ENCODE measurements at regions not wholly inside any gene's neighbourhood (a gene's known extent, or its start where the extent isn't known, plus 50 kb on each side); places are given as distances from the start of the nearest gene placed in this dataset.

DNA sequence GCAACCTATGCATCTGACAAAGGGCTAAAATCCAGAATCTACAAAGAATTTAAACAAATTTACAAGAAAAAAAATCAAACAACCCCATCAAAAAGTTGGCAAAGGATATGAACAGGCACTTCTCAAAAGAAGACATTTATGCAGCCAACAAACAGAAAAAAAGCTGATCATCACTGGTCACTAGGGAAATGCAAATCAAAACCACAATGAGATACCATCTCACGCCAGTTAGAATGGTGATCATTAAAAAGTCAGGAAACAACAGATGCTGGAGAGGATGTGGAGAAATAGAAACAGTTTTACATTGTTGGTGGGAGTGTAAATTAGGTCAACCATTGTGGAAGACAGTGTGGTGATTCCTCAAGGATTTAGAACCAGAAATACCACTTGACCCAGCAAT, 229.6 kb upstream of the KITLG start:
- peak; percentile 8 to 14 for DNase-seq

DNA sequence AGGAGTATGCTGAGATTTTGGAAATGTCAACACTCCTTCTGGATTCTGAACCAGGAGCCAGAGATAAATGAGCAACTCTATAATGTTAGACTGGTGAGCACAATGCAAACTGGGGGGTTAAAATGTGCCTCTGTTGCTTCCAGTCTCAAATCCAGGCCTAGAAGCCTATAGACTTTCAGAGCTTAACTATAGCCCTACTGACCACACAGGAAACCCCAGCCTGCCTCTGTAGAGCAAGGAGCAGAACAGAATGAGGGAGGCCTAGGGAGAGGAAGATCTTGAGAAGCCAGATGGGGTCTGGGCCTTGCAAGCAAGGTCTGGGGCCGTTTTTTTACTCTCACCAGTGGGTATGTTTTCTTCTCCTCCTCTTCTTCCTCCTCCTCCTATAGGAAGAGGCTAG, 225.4 kb upstream of the KITLG start:
- DNase-seq = no peak

DNA sequence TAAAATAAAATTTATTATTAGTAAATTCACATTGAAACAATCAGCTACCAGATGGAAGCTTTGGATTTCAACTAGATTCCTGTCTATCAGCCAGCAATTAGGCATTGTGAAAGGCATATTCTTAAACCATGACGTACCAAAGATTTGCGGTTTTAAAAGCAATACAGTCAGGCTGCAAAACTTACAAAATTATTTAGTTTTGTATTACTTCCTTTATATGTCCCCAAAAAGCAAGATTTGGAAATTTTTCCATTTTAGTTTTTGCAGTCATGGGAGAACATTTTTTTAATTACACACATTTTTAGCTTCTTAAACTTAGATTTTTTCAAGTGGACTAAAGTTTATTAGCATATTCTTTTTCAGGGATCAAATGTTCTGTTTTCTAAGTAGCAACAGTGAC, 225.0 kb upstream of the KITLG start:
- DNase-seq = no peak

DNA sequence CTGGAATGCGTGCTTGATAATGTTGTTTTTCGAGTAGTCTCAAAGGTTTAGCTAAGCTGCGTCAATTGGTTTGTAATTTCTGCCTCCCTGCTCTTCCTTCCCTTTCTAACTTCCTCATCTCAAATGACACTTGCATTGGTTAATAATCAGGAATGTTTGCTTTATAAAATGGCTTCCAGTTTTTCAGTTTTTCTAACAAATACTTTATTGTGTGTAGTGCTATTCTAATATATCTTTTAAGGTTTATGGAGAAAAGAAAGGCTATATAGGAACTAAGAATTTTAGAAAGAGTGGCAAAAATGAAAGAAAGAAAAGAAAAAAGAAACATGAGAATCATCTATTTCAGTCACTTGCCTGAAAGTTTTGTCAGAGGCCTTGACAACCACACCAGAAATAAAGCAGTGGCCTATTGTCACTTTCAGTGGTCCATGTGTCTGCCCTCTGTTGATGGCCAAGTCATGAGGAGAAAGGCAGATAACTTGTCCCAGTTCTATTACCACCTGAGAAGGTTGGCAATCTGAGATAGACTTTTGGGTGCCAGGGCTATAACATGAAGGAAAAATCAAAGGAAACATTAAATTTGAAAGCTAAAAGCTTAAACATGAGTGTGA, 221.9 kb upstream of the KITLG start:
- no peak for DNase-seq

DNA sequence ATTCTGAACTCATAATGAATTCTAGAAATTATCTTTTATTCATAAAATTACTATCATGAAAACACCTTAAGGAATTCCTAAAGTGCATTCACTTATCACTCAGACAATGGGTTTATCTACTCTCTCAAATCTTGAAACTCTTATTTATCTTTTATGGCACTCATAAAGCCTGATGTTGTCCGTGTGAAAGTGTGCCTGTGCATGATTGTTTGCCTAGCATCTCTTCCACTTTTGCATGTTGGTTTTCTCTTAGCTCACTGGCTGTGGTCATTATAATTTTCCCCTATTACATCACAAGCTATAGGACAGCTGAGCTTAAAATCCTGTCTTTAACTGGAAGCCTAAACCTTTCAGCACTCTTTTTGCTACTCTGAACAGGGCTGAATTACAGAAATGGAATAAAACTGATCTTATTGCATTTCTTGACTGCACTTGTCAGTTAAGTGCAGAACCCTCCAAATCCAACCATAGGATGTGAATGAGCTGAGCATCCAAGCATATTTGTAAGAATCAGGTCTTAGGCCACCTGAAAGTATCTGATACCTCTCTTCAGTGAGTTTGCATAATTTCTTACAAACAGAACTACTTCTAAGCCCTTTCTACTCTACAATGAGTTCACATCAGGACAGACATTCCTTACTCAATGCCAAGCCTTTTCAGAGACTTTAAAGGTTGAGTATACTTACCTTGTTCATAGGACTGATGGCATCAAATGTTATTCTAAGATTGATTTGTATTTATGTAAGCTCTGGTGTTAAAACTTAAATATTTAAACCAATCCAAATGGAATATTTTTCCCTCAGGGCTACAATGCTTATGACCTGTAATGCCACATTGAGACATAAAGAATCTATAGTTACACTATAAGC, 221.2 kb upstream of the KITLG start:
- peak; percentile 5 to 29 for DNase-seq

DNA sequence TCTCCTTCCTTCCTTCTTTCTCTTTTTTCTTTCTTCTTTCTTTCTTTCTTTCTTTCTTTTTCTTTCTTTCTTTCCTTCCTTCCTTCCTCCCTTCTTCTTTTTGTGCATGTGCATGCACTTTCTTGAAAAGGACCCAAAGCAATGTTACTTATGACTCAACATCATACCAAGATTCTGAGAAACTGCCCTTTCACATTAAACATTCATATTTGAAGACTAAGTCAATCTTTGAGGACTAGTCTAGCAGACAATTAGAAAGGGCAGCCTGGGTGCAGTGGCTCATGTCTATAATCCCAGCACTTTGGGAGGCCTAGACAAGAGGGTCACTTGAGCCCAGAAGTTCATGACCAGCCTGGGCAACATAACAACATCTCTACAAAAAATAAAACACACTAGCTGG, 212.8 kb upstream of the KITLG start:
- DNase-seq = no peak

DNA sequence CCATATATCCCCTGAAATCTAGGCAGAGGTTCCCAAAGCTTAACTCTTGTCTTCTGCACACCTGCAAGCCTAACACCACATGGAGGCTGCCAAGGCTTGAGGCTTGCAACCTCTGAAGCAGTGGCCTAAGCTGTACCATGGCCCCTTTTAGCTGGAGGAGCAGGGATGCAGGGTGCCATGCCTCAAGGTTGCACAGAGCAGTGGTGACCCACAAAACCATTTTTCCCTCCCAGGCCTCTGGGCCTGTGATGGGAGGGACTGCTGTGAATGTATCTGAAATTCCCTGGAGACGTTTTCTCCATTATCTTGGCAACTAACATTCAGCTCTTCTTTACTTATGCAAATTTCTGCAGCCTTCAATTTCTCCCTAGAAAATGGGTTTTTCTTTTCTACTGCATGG, 210.0 kb upstream of the KITLG start:
- no peak for DNase-seq

DNA sequence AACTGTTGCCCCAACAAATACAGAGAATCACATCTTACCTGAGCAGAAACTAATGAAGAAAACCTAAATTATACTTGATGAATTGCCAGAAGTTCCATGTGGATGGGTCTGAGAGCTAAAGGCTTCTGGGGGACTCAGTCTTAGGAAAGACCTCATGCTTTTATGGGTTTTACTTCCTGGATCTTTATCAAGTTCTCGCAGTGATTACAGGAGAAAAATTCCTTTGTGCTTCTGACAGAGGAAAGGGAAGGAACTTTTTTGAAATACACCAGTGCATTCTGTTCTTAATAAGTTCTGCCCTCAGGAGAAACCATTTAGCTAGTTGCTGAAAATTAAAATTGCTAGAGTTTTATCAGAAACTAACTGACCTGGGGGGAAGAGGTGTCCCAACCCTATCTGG, 203.9 kb upstream of the KITLG start:
- no peak for DNase-seq

DNA sequence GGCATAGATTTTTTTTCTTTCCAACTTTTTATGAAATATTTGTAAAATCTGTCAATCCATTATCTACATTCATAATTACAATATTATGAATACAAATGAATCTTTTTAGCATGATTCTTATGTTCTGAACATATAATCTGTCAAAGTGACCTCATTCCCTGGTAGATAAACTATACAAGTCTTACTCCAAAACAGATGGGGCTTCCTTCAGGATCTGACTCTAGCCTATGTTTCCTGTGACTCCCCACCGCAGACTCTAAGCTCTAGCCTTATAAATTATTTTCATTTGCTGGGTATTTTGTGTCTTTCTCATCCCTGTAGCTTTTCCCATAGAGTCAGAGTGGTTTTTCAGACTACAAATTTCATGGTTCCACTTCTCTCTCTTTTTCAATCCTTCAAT, 202.1 kb upstream of the KITLG start:
- DNase-seq = no peak

DNA sequence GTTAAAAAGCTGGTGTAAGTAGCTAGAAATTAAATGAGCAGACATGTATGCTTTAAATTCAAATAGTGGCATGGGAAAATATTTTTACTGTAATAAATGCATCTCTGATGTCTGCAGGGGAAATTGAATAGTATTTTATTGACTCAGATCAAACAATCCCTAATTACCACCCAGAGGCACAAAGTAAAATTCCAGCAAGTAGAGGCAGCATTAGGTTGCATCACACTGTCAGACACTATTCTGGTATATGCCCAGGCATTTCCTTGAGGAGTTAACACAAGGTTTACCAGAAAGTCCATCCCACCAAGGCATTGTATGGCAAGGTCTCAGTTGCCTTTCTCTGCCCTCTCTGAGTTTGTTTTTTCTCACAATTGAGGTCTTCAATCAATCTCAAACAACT, 201.6 kb upstream of the KITLG start:
- DNase-seq = no peak

DNA sequence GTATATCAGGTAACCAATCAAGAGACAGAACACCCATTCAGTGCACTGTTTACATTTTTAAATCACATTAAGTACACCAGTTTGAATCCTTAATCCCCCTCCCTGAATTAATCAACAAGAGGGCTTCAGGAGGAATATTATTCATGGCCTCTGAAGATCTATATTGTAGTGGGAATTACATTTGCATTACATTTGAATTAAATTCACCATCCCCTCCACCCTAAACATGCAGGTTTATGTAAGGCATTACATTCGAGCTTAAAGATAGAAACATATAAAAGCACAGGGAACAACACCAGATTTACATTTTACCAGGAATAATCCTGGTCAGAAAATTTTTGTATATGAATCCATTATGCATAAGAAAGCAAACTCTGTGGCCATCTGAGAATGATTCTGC, 197.8 kb upstream of the KITLG start:
- DNase-seq = peak; percentile 60 to 72

DNA sequence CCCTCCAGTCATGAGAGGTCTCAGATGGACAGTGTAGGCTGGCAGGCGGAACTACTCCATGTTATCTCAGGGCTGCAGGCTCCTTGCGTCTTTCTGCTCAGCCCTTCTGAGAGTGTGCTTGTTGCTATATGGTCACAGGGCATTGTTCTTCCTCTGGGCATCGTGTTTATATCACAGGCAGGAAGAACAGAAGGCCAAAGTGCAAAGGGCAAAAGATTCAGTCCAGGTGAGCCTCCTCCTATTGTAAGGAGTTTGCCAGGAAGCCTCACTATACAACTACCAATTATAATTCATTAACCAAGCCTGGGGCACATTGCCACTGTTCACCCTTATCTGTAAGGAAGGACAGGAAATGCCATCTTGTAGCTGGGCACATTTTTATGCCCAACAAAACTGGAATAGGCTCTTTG, 195.5 kb upstream of the KITLG start:
- no peak for DNase-seq

DNA sequence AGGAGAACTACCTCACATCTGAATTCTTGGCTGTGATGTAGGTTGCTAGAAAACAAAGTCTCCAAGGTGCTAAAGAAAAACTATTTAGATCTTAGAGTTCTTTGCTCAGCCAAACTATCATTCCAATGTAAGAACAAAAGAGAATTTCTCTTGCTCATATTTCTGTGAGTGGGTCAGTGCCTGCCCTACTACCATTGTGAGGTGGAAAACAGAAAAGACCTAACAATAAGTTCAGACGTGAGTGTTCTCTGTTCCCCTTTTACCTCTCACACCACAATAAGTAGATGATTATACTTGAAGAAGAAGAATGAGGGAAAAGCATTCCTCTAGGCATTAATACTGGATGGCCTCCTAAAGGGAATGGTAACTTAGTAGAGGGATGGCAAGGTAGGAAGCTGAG, 187.4 kb upstream of the KITLG start:
- no peak for DNase-seq

DNA sequence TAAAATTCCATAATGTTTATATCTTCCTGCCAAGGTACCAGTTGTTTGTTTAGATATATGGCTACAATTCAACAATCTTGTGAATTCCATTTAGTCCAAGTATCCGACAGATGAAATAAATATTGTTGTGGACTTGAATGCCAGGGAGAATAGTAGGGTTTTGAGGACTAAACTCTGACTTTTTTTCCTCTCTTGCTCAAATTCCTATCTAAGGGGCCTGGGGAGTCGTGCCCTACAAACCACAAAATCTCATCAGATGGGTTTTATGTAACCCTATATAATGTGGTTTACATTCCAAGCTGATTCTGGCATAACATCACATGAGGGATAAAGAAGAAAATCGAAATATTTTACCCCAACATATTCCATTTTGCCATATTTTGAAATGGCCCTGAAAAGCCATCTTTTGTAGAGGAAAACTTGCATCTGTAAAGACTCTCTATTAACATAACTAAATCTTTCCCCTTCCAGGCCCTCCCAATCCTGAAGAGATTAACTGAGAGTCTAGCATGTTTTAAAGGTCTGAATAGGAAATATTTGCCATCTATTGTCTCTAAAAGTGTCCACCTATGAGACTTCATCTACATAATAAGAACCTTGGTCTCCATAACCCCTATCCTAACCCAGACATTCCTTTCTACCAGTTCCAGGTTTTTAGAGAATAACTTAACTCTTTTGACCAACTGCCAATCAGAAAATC, 184.7 kb upstream of the KITLG start:
- no peak for DNase-seq

DNA sequence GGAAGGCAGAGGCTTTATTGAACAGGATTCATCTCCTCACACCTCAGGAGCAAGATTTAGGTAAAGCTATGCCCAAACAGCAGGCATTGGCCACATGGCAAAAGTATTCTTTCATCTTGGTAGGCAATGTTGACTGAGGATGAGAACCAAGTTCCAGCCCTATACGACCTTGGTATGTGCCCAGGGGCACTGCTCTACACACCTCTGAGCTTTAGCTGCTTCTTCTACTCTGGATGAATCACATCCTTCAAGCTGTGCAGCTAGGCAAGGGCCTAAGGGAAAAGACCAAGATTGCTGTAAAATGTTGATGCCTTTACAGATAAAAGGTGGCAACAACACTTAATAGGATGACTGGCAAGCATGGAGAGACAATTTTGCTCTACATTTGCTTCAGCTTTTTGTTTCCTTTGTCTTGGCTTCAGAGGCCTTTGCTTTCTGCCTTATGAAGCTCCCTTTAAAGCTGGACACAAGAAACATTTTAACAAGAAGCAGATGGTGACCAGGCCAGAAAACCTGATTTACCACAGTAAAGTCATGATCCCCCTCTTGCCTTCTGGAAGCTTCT, 183.3 kb upstream of the KITLG start:
- DNase-seq = no peak

DNA sequence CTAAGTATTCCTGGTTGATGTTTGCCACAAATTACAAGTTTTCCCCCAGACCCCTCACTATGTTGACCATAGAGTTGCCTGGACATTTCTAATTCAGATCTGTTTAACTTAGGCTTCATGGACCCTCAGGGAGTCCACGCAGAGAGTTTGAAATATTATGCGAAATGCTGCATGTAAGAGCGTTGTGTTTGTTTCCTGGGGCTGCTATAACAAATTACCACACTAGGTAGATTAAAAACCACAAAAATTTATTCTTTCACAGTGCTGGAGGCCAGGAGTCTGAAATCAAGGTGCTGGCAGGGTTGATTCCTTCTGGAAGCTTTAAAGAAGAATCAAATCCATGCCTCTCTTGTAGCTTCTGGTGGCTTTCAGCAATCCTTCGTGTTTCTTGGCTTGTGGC, 177.9 kb upstream of the KITLG start:
- no peak for DNase-seq

DNA sequence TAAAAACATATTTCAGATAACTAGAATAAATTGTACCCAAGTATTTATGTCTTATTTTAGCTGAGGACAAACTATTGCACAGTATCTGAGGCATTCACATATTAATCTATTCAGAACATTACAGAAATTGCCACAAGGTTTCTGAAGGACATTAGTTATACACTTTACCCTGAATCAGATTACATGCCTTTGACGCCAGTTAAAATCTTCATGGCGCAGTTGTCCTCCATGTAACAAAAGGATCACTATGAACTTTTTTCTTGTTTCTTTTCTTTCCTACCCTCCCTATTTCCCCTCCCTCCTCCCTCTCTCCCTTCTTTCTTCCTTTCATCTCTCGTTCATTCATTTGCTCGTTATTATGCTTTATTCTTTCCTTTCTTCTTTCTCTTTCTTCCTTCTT, 176.6 kb upstream of the KITLG start:
- DNase-seq = no peak

DNA sequence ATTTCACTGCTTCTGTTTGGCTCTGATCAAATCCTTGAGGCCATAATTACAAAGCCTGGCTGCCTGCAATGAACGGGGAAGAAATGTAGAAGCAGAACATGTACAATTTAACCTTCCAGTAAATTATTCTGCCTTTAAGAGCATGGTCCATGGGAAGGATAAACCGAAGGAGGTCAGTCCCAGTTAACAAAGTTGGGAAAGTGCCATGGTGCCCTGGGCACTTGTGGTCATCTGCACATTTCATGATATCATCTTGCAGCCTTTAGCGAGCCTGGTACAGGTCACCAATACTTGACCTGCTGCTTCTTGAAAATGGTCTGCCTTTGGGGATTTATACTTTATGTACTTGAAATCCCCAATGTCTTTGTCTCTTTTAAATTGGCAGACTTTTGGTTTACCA, 175.9 kb upstream of the KITLG start:
- no peak for DNase-seq

DNA sequence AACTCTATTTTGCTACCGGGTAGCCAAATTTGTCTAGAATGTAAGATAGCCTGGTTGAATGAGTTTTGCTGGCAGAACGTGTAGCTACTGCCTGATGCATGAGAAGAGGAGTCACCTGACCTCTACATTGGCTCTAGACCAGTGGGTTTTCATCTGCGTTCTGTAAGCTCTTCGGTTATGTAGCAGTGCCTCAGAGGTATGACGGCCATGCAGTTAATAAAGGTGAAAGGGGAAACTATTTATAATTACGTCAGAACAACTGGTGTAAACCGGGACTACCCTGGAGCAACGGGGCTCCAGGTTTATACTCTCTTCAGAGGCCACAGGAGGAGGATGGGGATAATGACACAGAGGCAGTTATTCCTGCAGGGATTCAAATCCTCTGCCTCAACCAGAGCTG, 173.4 kb upstream of the KITLG start:
- DNase-seq = no peak

DNA sequence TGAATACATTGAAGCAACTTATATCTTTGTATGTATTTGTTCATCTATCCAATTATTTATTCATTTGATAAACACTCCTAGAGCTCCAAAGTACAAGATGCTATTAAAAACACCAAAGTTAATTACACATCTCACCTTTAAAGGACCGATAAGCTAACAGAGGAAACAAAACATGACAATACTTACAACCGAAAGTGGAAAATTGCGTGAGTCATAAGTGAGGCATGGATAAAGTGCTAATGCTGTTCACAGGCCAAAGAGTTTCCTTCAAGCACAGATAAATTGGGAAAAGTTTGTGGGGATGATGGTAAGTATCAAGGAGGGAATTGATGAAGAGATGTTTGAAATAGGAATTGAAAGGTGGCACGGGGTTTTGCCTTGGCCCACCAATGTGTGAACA, 172.8 kb upstream of the KITLG start:
- no peak for DNase-seq

DNA sequence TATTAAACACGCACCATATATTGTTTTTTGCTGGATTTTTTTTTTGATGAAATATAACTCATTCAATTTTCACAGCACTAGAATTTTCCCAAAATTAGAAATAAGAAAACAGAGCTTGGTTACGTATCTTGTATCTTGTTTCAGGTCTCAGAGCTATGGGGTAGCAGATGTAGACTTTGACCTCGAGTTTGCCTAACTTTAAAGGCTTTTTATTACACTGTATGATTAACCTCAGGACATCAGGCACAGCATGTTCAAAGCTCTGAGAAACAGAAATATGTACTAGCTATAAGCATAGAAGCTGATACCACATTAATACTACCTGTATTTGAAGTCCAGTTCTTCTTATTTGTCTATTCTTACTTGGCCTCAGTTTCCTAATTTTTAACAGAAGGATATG, 171.9 kb upstream of the KITLG start:
- DNase-seq = no peak

DNA sequence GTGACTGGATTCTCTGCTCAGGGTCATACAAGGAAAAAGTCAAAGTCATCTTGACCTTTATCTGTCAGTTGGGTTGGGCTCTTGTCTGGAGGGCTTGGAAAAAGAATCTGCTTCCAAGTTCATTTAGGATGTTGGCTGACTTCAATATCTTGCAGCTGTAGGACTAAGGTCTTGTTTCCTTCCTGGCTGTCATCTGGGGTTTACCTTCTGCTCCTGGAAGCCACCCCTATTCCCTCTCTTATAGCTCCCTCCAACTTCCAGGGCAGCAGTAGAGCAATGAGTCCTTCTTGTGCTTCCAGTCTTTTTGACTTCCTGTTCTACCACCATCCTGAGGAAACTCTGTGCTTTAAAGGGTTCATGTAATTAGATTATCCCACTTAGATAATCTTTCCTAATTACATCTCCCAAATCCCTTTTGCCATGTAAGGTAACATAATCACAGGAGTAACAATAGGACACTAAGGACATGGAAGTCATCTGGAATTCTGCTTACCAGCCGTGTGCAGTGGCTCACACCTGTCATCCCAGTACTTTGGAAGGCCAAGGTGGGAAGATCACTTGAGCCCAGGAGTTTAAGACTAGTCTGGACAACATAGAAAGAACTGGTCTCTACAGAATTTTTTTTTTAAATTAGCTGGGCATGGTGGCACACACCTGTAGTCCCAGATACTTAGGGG, 170.7 kb upstream of the KITLG start:
- DNase-seq = no peak

DNA sequence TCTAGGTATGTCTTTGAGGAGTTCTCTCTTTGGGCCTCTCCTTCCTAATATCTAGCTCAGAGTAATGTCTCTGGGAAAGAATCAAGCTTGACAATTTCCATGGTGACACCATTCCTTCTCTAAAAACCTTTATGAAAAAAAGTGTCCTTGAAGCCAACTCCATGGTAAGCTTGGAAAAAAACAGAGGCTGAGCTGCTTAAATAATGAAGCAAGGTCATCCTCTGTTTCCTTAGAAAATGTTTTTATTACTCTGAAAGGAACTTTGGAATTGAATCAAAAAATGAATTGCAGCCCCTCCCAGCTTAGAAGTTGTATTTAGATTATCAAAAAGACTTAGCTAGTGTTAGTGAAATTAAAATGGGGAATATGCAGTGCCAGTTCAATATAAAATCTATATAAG, 166.1 kb upstream of the KITLG start:
- no peak for DNase-seq
